OCI-LY7 (cell line): ENCODE measurements at regions not wholly inside any gene's neighbourhood (a gene's known extent, or its start where the extent isn't known, plus 50 kb on each side); places are given as distances from the start of the nearest gene placed in this dataset.

Experiments used
- BruUV-seq: library from RNA; stranded (reverse); fragments of 400-500 nt; replicated peaks from 2 replicates; lab custom pipeline; 2021; lab: Mats Ljungman, UMichigan
- CTCF ChIA-PET: fragments of 300-600 bp; sonication (Branson Sonifier 250); formaldehyde crosslinking; loops from one replicate; lab custom pipeline; 2022; ENCODE audit warnings: antibody characterized with exemption; ENCODE audit not compliant: unreplicated experiment; lab: Charles Lee
- POLR2A ChIA-PET: fragments of 300-600 bp; sonication (Branson Sonifier 250); formaldehyde crosslinking; loops from one replicate; lab custom pipeline; 2022; ENCODE audit warnings: antibody characterized with exemption; lab: Charles Lee
- DNase-seq: peaks from one replicate; pipeline ENCODE4 v3.0.0-alpha.2; 2015; ENCODE audit warnings: low spot score
- H2AFZ ChIP-seq: fragments of 200-600 bp; sonication (generic), shearing (Covaris generic); 2 replicates; pipeline ENCODE4 v1.6.1; 2014; ENCODE audit warnings: mild to moderate bottlenecking, antibody characterized with exemption, low read length, moderate library complexity
- H3K27ac ChIP-seq: fragments of 200-600 bp; sonication (generic); 2 replicates; pipeline ENCODE4 v1.5.1; 2014; ENCODE audit warnings: mixed run types, low read depth, mild to moderate bottlenecking, moderate library complexity, low read length, inconsistent platforms; ENCODE audit not compliant: poor library complexity, severe bottlenecking
- H3K36me3 ChIP-seq: fragments of 200-600 bp; sonication (generic); 2 replicates; pipeline ENCODE4 v1.6.1; 2014; ENCODE audit warnings: mild to moderate bottlenecking, antibody characterized with exemption, low read length, moderate library complexity, mixed read lengths; ENCODE audit not compliant: insufficient read depth
- H3K4me1 ChIP-seq: fragments of 200-600 bp; sonication (generic); 2 replicates; pipeline ENCODE4 v1.5.1; 2014; ENCODE audit warnings: mild to moderate bottlenecking, low read length; ENCODE audit not compliant: insufficient read depth, poor library complexity, severe bottlenecking
- H3K4me2 ChIP-seq: fragments of 200-600 bp; sonication (generic); 2 replicates; pipeline ENCODE4 v1.6.1; 2014; ENCODE audit warnings: mild to moderate bottlenecking, low read length
- H3K4me3 ChIP-seq: fragments of 200-600 bp; sonication (generic); 2 replicates; pipeline ENCODE4 v1.5.1; 2014; ENCODE audit warnings: mild to moderate bottlenecking, low read depth, low read length; ENCODE audit not compliant: poor library complexity, severe bottlenecking
- H3K79me2 ChIP-seq: fragments of 200-600 bp; sonication (generic); 2 replicates; pipeline ENCODE4 v1.6.1; 2016; ENCODE audit warnings: low read depth, mild to moderate bottlenecking, low read length, moderate library complexity, mixed read lengths; ENCODE audit not compliant: insufficient read depth
- H3K9me2 ChIP-seq: fragments of 200-600 bp; sonication (generic); 2 replicates; pipeline ENCODE4 v1.6.1; 2016; ENCODE audit warnings: mild to moderate bottlenecking, low read length, mixed read lengths; ENCODE audit not compliant: insufficient read depth
- H3K9me3 ChIP-seq: fragments of 200-600 bp; sonication (generic); 2 replicates; pipeline ENCODE4 v1.6.1; 2014; ENCODE audit warnings: mild to moderate bottlenecking, mixed run types, low read length, mixed read lengths
- H4K20me1 ChIP-seq: fragments of 200-600 bp; sonication (generic); 2 replicates; pipeline ENCODE4 v1.6.1; 2014; ENCODE audit warnings: mild to moderate bottlenecking, antibody characterized with exemption, low read length, moderate library complexity, mixed read lengths; ENCODE audit not compliant: insufficient read depth
- EZH2phosphoT487 ChIP-seq: fragments of 200-600 bp; sonication (generic); IDR thresholded peaks from 2 replicates; pipeline ENCODE4 v1.6.1; 2018; ENCODE audit warnings: low read depth, borderline replicate concordance, mild to moderate bottlenecking, mixed run types, antibody characterized with exemption, low read length, moderate library complexity, mixed read lengths
- intact Hi-C: fragments of 100-400 bp; cut with micrococcal nuclease; formaldehyde crosslinking; loops from one replicate; pipeline ENCODE4 v1.10.0; 2022; ENCODE audit not compliant: unreplicated experiment
- TF ChIP-seq, protein P1 (sequence below): fragments of 200-600 bp; sonication (generic); conservative IDR thresholded peaks from 2 replicates; pipeline ENCODE4 v1.5.1; 2014; ENCODE audit warnings: mild to moderate bottlenecking, antibody characterized with exemption, low read length, moderate library complexity, mixed read lengths

- no peaks in the 10 kb centered on the region for H3K9me3 ChIP-seq
- H3K36me3 ChIP-seq = no peaks in the 10 kb centered on the region
- ChIA-PET POLR2A (no interaction called here), CTCF (no interaction called here)
- no peaks in the 10 kb centered on the region for H3K79me2 ChIP-seq
- H3K4me3 ChIP-seq = no peak overlapping the region
- no peak overlapping the region for H3K4me2 ChIP-seq
- H4K20me1 ChIP-seq = no peaks in the 10 kb centered on the region
- intact Hi-C loops = no loop called here
- DNase-seq = no peak
- no peaks in the 10 kb centered on the region for H3K9me2 ChIP-seq
- no peak overlapping the region for H3K27ac ChIP-seq
- TF ChIP-seq, protein P1, sequence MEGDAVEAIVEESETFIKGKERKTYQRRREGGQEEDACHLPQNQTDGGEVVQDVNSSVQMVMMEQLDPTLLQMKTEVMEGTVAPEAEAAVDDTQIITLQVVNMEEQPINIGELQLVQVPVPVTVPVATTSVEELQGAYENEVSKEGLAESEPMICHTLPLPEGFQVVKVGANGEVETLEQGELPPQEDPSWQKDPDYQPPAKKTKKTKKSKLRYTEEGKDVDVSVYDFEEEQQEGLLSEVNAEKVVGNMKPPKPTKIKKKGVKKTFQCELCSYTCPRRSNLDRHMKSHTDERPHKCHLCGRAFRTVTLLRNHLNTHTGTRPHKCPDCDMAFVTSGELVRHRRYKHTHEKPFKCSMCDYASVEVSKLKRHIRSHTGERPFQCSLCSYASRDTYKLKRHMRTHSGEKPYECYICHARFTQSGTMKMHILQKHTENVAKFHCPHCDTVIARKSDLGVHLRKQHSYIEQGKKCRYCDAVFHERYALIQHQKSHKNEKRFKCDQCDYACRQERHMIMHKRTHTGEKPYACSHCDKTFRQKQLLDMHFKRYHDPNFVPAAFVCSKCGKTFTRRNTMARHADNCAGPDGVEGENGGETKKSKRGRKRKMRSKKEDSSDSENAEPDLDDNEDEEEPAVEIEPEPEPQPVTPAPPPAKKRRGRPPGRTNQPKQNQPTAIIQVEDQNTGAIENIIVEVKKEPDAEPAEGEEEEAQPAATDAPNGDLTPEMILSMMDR = no peak
- no peak for TF ChIP-seq EZH2phosphoT487
- no peaks in the 10 kb centered on the region for H3K4me1 ChIP-seq
- H2AFZ ChIP-seq = no peak overlapping the region
- BruUV-seq = no TSS peak
Measured at GRCh38 chr2:129755786-129756185, 223.7 kb upstream of the RAB6C start.

- BruUV-seq = no TSS peak
- H2AFZ ChIP-seq = no peak overlapping the region
- H4K20me1 ChIP-seq = no peaks in the 10 kb centered on the region
- ChIA-PET CTCF (no interaction called here), POLR2A (no interaction called here)
- intact Hi-C loops = no loop called here
- no peak overlapping the region for H3K4me2 ChIP-seq
- no peak overlapping the region for H3K4me3 ChIP-seq
- H3K27ac ChIP-seq = no peak overlapping the region
- TF ChIP-seq, protein P1 = no peak
- TF ChIP-seq EZH2phosphoT487 = no peak
- no peaks in the 10 kb centered on the region for H3K9me2 ChIP-seq
- no peak for DNase-seq
- H3K79me2 ChIP-seq = no peaks in the 10 kb centered on the region
- H3K9me3 ChIP-seq = no peaks in the 10 kb centered on the region
- H3K4me1 ChIP-seq = no peaks in the 10 kb centered on the region
- no peaks in the 10 kb centered on the region for H3K36me3 ChIP-seq
Measured at GRCh38 chr2:129756276-129756675, 223.2 kb upstream of the RAB6C start.

DNA sequence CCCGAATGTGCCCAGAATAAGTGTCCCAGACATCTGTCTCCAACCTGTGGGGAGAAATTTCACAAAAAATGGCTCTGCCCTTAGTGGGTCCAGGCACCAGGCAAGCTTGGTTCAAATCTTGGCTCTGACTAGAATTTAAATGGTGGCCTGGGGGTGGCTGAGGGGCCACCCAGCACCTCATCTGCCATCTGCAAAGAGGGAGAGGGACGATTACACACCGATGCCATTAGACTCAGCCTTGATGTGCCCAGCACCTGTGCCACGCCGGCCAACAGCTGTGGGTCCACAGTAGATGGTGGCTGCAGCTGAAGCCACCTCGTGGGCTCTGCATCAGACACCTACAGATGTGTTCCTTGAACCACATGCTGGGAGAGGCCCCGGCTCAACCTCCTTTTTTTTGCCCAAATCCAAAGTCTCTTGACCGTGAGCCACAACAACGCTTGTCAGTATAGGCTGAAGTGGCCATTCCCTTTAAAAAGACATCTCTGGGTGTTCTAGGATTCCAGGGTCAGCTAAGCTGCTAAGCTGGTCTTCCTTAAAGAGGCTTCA lies 222.0 kb upstream of the RAB6C start:
- intact Hi-C loops = no loop called here
- no peak for DNase-seq
- Histone ChIP-seq H2AFZ (no peak overlapping the region), H3K79me2 (no peaks in the 10 kb centered on the region), H3K4me2 (no peak overlapping the region), H3K4me1 (no peaks in the 10 kb centered on the region), H3K4me3 (no peak overlapping the region), H4K20me1 (no peaks in the 10 kb centered on the region), H3K36me3 (no peaks in the 10 kb centered on the region), H3K9me2 (no peaks in the 10 kb centered on the region), H3K27ac (no peak overlapping the region), H3K9me3 (no peaks in the 10 kb centered on the region)
- TF ChIP-seq EZH2phosphoT487 = no peak
- TF ChIP-seq, protein P1 = no peak
- POLR2A ChIA-PET = interaction anchor here (0.6 kb wide), 1 partner anchor 190 kb away, joined by 3 read pairs; no protein-coding TSS in a partner anchor
- no TSS peak for BruUV-seq
- CTCF ChIA-PET = no interaction called here
